HuH-7.5 (cell line): ENCODE measurements at regions not wholly inside any gene's neighbourhood (a gene's known extent, or its start where the extent isn't known, plus 50 kb on each side); places are given as distances from the start of the nearest gene placed in this dataset.
"Not testable (repeated sequence)": the region's sequence is repeated elsewhere in the genome, so short reads cannot be mapped to it uniquely, and the experiment has no call there.

Experiments
- DNase-seq: peaks from one replicate; pipeline ENCODE4 v3.0.0; 2011; ENCODE audit warnings: low spot score

- DNase-seq: no peak
These were observed 111.1 kb upstream of the VRK1 start for GRCh38 chr14:96686126-96686525.

- DNase-seq: no peak
These were observed 108.6 kb upstream of the VRK1 start for GRCh38 chr14:96688629-96689028.

- no peak for DNase-seq
These were observed 106.3 kb upstream of the VRK1 start for GRCh38 chr14:96690713-96691383.

- no peak for DNase-seq
These were observed 103.8 kb upstream of the VRK1 start for GRCh38 chr14:96693252-96693820.

- no peak for DNase-seq
These were observed 103.2 kb upstream of the VRK1 start for GRCh38 chr14:96693987-96694386.

GRCh38 chr14:96698960-96699539 lies 98.1 kb upstream of the VRK1 start:
- DNase-seq: no peak

- no peak for DNase-seq
These were observed 97.5 kb upstream of the VRK1 start for GRCh38 chr14:96699666-96700065.

GRCh38 chr14:96702831-96703230 lies 94.4 kb upstream of the VRK1 start:
- no peak for DNase-seq

GRCh38 chr14:96705422-96706092 lies 91.6 kb upstream of the VRK1 start:
- DNase-seq: no peak

GRCh38 chr14:96706893-96707292 lies 90.3 kb upstream of the VRK1 start:
- no peak for DNase-seq

GRCh38 chr14:96710060-96710666 lies 87.0 kb upstream of the VRK1 start:
- DNase-seq: no peak

- DNase-seq: no peak
These were observed 85.5 kb upstream of the VRK1 start for GRCh38 chr14:96711559-96712267.

- DNase-seq: no peak
These were observed 83.8 kb upstream of the VRK1 start for GRCh38 chr14:96713426-96713825.

GRCh38 chr14:96714537-96714936 lies 82.6 kb upstream of the VRK1 start:
- DNase-seq: not testable (repeated sequence)

GRCh38 chr14:96717116-96717515 lies 80.1 kb upstream of the VRK1 start:
- DNase-seq: no peak

- no peak for DNase-seq
These were observed 78.8 kb upstream of the VRK1 start for GRCh38 chr14:96718407-96718806.

- DNase-seq: not testable (repeated sequence)
These were observed 76.5 kb upstream of the VRK1 start for GRCh38 chr14:96720702-96721101.

- no peak for DNase-seq
These were observed 74.4 kb upstream of the VRK1 start for GRCh38 chr14:96722736-96723135.

- no peak for DNase-seq
These were observed 73.2 kb upstream of the VRK1 start for GRCh38 chr14:96723946-96724345.

GRCh38 chr14:96725232-96725631 lies 72.0 kb upstream of the VRK1 start:
- no peak for DNase-seq

GRCh38 chr14:96727073-96727472 lies 70.1 kb upstream of the VRK1 start:
- no peak for DNase-seq

GRCh38 chr14:96727491-96727890 lies 69.7 kb upstream of the VRK1 start:
- no peak for DNase-seq
